ENCODE measurements at regions not wholly inside any gene's neighbourhood (a gene's known extent, or its start where the extent isn't known, plus 50 kb on each side); places are given as distances from the start of the nearest gene placed in this dataset.
"Not testable (repeated sequence)": the region's sequence is repeated elsewhere in the genome, so short reads cannot be mapped to it uniquely, and the experiment has no call there.

GRCh38 chr2:111606632-111607031 is 277.4 kb downstream of the ANAPC1 start:
- DNase-seq (ENCODE audit: low read depth), result not testable (repeated sequence)

GRCh38 chr2:111609146-111609844 is 274.7 kb downstream of the ANAPC1 start:
- not testable (repeated sequence) for H3K4me3 ChIP-seq (ENCODE audit: low read depth, low read length); DNase-seq (ENCODE audit: low read depth)

More at GRCh38 chr2:111606632-111607031, 277.4 kb downstream of the ANAPC1 start:
- not testable (repeated sequence) for H3K4me3 ChIP-seq (ENCODE audit: low read depth, low read length)

- DNase-seq (ENCODE audit: low read depth); H3K4me3 ChIP-seq (ENCODE audit: low read depth, low read length): not testable (repeated sequence)
These were observed 274.0 kb downstream of the ANAPC1 start for GRCh38 chr2:111610035-111610434.

- no peak for TF ChIP-seq CTCF (IDR thresholded peaks at IDR 0.05; ENCODE audit: low read depth, low read length)
- no peak overlapping the region for H3K4me3 ChIP-seq (ENCODE audit: low read depth, low read length)
- no peak for DNase-seq (ENCODE audit: low read depth)
These were observed 267.3 kb downstream of the ANAPC1 start for GRCh38 chr2:111616651-111617218.

GRCh38 chr2:111617299-111618225 is 266.4 kb downstream of the ANAPC1 start:
- H3K4me3 ChIP-seq (ENCODE audit: low read depth, low read length), result no peak overlapping the region
- no peak for DNase-seq (ENCODE audit: low read depth)
- no peak for TF ChIP-seq MYC (IDR thresholded peaks at IDR 0.05; ENCODE audit: low read depth, low read length)
- TF ChIP-seq MAX (IDR thresholded peaks at IDR 0.05; ENCODE audit: low read depth, low read length), result no peak
- TF ChIP-seq CTCF (IDR thresholded peaks at IDR 0.05; ENCODE audit: low read depth, low read length), result no peak

GRCh38 chr2:111618226-111618977 is 265.6 kb downstream of the ANAPC1 start:
- no peak for TF ChIP-seq CTCF (IDR thresholded peaks at IDR 0.05; ENCODE audit: low read depth, low read length)
- no peak; the same call in 1 of the 2 replicates for TF ChIP-seq MAX (IDR thresholded peaks at IDR 0.05; ENCODE audit: low read depth, low read length)
- no peak for TF ChIP-seq POLR2A (IDR thresholded peaks at IDR 0.05; ENCODE audit: extremely low read depth, insufficient read length)
- no peak for TF ChIP-seq MYC (IDR thresholded peaks at IDR 0.05; ENCODE audit: low read depth, low read length)
- no peak overlapping the region for H3K4me3 ChIP-seq (ENCODE audit: low read depth, low read length)
- DNase-seq (ENCODE audit: low read depth), result peak; percentile 72

GRCh38 chr2:111618978-111619902 is 264.8 kb downstream of the ANAPC1 start:
- H3K4me3 ChIP-seq (ENCODE audit: low read depth, low read length), result no peak overlapping the region
- no peak for TF ChIP-seq POLR2A (IDR thresholded peaks at IDR 0.05; ENCODE audit: extremely low read depth, insufficient read length)
- TF ChIP-seq CTCF (IDR thresholded peaks at IDR 0.05; ENCODE audit: low read depth, low read length), result peak; percentile 17
- peak; percentile 71 for DNase-seq (ENCODE audit: low read depth)
